HFF-Myc (cell line): ENCODE measurements at regions not wholly inside any gene's neighbourhood (a gene's known extent, or its start where the extent isn't known, plus 50 kb on each side); places are given as distances from the start of the nearest gene placed in this dataset.

Experiments
- DNase-seq: peaks from one replicate; pipeline ENCODE4 v3.0.0-alpha.2; 2011; ENCODE audit warnings: low read depth; ENCODE audit errors: extremely low read depth
- H3K4me3 ChIP-seq: replicated peaks from 2 replicates; pipeline ENCODE4 v1.5.1; 2011; ENCODE audit warnings: low read depth, mild to moderate bottlenecking, control low read depth, low read length
- TF ChIP-seq, protein P1 (sequence below): IDR thresholded peaks from 2 replicates; pipeline ENCODE4 v1.5.1; 2012; ENCODE audit warnings: mild to moderate bottlenecking, low read depth, low read length, control low read depth; ENCODE audit errors: missing control alignments

DNA sequence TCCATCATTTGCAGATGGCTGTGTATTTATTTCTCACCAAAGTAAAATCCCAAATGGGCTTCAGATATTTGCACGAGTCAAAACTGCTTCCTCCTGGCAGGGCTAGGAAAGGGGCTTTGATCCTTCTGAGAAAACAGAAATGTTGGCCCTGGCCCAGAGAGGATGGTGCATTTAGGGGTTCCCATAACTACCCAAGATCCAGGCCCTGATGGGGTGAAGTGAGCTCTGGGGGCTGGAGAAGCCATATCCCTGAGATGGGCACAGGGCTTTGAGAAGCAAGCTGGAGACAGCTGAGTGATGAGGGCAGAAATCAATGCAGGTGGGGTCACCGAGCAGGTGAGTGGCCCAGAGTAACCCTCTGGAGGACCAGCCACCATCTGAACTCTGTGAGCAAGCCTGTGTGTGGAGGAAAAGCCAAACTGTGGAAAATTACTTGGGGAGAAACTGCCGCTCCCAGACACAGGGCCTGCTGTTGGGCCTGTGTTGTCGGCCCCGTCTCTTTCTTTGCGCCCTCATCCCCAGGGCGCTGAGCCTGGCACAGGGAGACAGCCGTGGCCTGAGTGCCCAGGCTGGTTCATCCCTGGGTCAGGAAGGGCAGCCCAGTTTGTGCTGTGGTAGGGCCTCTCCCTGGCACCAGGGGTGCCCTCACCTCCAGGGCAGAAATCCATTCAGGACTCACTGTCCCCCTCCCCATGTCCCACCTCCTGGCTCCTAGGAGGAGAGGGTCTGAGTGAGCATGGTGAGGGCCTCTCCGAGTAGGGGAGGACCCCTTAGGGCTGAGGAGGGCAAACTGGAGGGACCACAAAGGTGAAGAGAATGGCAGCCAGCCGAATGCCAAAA is 167.8 kb upstream of the HAAO start:
- TF ChIP-seq, protein P1, sequence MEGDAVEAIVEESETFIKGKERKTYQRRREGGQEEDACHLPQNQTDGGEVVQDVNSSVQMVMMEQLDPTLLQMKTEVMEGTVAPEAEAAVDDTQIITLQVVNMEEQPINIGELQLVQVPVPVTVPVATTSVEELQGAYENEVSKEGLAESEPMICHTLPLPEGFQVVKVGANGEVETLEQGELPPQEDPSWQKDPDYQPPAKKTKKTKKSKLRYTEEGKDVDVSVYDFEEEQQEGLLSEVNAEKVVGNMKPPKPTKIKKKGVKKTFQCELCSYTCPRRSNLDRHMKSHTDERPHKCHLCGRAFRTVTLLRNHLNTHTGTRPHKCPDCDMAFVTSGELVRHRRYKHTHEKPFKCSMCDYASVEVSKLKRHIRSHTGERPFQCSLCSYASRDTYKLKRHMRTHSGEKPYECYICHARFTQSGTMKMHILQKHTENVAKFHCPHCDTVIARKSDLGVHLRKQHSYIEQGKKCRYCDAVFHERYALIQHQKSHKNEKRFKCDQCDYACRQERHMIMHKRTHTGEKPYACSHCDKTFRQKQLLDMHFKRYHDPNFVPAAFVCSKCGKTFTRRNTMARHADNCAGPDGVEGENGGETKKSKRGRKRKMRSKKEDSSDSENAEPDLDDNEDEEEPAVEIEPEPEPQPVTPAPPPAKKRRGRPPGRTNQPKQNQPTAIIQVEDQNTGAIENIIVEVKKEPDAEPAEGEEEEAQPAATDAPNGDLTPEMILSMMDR = no peak
- H3K4me3 ChIP-seq = no peak overlapping the region
- no peak for DNase-seq

DNA sequence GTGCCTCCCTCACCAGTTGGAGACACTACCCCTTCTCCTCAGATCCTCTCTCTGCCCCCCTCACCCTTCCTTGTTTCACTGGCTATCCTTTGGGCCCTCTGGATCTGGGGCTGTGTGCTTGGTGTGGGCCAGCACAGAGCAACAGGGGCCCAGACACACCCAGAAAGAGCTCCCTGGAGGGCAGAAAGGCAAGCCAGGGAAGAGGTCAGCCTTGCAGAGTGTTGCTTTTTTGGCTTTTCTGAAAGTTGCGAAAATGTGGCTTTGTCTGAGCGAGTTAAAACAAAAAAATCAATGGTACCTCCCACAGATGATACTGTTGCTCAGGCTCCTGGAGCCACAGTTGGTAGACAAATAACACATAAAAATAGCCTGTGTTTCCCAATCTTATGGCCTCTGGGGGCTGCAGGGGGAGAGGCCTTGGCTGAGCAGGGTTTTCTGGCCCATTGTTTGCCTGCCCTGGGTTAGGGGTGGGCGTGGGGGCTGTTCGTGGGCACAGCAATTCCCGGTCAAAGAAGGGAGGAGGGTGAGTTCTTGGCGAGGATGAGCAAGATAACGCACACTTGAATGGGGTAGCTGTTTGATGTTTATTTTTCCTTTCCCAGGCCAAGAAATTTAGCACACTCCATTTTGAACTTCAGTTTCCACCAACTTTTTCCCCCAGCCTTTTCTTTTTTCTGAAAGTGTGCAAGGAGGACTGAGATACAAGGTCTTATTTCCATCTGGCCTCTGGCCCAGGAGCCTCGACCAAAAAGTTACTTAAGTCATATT is 167.0 kb upstream of the HAAO start:
- DNase-seq = no peak
- TF ChIP-seq, protein P1 = no peak
- no peak overlapping the region for H3K4me3 ChIP-seq

DNA sequence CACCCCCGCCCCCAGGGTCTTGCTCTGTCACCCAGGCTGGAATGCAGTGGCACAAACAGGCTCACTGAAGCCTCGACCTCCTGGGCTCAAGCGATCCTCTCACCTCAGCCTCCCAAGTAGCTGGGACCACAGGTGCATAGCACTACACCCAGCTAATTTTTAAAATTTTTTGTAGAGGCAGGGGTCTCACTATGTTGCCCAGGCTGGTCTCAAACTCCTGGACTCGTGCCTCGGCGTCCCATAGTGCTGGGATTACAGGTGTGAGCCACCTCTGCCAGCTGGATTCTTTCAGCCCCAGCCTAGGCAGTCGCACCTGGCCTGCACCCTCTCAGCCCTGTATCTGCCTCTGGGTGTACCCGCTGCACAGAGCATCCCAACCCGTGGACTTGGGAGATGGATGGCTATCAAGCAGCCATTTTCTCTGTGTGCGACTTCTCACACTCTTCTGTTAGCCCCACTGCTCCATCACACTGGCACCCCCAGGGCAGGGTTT is 166.4 kb upstream of the HAAO start:
- TF ChIP-seq, protein P1 = no peak
- H3K4me3 ChIP-seq = no peak overlapping the region
- no peak for DNase-seq

DNA sequence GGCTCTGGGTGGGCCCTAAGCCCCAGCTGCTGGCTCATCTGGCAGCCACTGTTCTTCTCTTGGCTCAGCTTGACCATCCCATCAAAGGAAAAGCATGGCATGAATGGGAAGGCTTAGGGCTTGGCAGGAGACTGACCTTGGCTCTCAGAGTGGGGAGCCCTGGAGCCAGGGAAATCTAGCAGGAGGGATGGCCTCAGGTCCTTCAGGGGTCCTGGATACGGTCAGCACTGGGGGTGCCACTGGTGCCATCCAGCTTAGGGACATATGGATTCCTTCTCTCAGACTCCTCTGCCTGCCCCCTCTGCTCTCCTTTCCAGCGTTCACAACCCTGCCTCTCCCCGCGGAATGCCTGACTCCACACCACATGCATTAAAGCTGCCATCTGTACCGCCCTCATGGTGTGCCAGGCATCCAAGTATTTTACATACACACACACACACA is 165.5 kb upstream of the HAAO start:
- TF ChIP-seq, protein P1 = no peak
- no peak for DNase-seq
- no peak overlapping the region for H3K4me3 ChIP-seq

DNA sequence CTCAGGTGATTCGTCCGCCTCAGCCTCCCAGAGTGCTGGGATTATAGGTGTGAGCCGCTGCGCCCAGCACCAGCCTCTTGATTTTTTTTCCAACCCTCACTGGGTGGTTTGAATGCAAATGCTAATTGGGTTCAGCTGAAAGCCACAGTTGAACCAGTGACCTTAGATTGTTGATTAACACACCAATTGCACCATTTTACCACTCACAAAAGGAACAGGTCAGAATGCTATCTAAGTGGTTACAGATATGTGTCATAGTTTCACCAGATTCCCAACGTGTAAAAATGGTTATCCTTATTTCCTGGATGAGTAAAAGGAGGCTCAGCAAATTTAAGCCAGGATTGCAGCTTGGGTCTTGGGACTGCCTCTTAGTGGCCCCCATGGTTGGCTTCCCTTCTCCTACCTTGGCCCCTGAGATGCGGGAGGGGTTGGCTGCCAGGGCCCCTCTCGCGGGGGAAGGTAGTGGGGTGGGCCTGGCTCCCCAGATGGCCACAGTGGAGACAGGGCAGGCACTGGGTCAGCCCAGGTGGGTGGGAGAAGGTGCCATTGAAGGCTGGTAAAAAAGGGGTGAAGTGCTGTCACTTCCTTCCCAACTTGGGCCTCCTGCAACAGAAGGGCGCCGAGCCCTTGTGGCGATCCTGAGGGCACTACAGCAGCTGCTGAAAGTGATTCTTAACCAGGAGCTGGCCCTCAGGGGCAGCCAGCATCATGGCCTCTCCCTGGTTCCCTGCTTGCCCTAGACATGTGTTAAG is 164.9 kb upstream of the HAAO start:
- no peak for DNase-seq
- TF ChIP-seq, protein P1 = no peak
- no peak overlapping the region for H3K4me3 ChIP-seq

DNA sequence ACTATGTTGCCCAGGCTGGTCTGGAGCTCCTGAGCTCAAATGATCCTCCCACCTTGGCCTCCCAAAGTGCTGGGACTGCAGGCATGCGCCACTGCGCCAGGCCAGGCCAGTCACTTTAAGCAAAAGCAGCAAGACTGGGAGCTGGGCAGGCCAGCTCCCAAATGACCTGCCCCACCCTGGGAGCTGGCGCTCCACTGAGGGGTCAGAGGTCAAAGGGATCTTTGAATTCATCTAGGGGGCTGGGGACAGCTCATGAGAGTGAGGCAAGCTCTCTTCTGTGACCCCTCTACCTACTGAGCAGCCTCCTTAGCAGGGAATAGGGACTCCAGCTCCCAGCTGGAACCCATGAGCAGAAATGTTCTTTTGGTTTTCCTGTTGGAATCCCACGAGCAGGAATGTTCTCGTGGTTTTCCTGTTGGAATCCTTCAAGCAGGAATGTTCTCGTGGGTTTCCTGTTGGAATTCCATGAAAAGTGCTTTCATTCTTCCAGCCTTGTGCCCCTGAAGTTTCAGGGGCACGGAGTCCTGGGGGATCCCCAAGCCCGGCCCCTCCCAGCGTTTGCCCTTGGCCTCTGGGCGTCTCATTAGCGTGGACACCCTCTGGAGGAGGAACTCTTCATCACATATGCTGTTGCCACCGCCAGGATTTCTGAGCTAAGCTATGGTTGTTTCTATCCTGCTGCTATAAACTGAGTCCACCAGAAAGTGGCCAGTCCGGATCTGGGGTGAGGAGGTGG is 162.0 kb upstream of the HAAO start:
- DNase-seq = no peak

More for the DNA sequence above, 162.0 kb upstream of the HAAO start:
- H3K4me3 ChIP-seq = no peak overlapping the region
- TF ChIP-seq, protein P1 = no peak
